ENCODE measurements at regions not wholly inside any gene's neighbourhood (a gene's known extent, or its start where the extent isn't known, plus 50 kb on each side); places are given as distances from the start of the nearest gene placed in this dataset.

DNA sequence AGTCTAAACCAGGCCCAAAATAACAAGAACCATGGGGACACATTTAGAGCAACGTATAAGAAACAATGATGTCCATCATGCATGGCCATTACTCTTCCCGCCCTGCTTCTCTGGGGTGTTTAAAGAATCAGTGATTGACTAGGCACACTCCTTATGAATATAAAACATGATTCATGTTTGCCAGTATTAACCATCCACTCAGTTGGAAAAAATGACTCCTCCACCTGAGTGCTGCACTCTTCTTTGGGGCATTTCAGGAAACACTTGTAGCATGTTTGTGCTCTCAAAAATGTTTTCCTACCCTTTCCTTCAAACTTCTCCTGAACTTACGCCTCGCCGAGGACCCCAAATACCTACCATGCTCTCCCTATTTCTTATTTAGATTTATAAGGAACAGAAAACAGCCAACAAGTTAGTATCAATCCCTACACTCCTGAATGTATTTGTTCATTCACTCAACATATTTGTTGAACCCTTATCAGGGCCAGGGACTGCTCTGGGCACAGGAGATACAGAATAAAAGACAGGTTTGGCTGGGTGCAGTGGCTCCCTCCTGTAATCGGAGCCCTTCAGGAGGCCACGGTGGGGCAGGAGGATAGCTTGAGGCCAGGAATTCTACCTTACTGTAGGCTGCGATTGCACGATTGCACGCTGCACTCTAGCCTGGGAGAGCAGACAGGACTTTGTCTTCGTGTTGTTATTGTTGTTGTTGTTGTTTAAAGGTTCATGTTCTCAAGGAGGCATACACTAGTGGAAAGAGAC lies 137.0 kb downstream of the TMCO5A start:
- Histone ChIP-seq H3K27ac (ENCODE audit: low read depth in 1 of 2, low read length in 2 of 2) (peak overlapping the region in 1 of 2 donors; percentile 86), H3K9me3 (replicated peaks in 1 of 2; ENCODE audit: control insufficient read depth in 1 of 2, insufficient read depth in 1 of 2, low read length in 2 of 2) (no peaks in the 10 kb centered on the region), H3K27me3 (ENCODE audit: control insufficient read depth in 2 of 2, insufficient read depth in 2 of 2, low read length in 2 of 2) (peaks cover 3 to 21% of the 10 kb centered on the region in 2 donors), H3K79me2 (ENCODE audit: insufficient read depth, low read length) (no peaks in the 10 kb centered on the region), H3K4me1 (ENCODE audit: control insufficient read depth in 1 of 2, insufficient read depth in 2 of 2, low read length in 2 of 2) (peaks cover 55 to 64% of the 10 kb centered on the region in 2 donors), H4K20me1 (ENCODE audit: insufficient read depth, low read length) (no peaks in the 10 kb centered on the region), H3K36me3 (replicated peaks in 1 of 2; ENCODE audit: control insufficient read depth in 1 of 2, insufficient read depth in 2 of 2, low read length in 2 of 2) (no peaks in the 10 kb centered on the region), H3K9ac (ENCODE audit: insufficient read depth, low read length, poor library complexity, severe bottlenecking) (no peak overlapping the region), H3K4me2 (replicated peaks; ENCODE audit: extremely low read depth, low read length, poor library complexity, severe bottlenecking) (peak overlapping the region; percentile 91), H2AFZ (ENCODE audit: insufficient read depth, low read depth, low read length, poor library complexity, severe bottlenecking) (no peak overlapping the region), H3K4me3 (replicated peaks in 1 of 3; ENCODE audit: low read depth in 2 of 3, low read length in 3 of 3) (peak overlapping the region in 1 of 3 experiments; percentile 78)
- H3K27me3 Mint-ChIP-seq (ENCODE audit: low read depth in 3 of 3): peaks cover 17 to 21% (median 20%) of the 10 kb centered on the region in 3 donors
- peak overlapping the region; percentile 4 to 46 for H3K4me3 Mint-ChIP-seq
- DNase-seq: no peak
- TF ChIP-seq, protein P1, sequence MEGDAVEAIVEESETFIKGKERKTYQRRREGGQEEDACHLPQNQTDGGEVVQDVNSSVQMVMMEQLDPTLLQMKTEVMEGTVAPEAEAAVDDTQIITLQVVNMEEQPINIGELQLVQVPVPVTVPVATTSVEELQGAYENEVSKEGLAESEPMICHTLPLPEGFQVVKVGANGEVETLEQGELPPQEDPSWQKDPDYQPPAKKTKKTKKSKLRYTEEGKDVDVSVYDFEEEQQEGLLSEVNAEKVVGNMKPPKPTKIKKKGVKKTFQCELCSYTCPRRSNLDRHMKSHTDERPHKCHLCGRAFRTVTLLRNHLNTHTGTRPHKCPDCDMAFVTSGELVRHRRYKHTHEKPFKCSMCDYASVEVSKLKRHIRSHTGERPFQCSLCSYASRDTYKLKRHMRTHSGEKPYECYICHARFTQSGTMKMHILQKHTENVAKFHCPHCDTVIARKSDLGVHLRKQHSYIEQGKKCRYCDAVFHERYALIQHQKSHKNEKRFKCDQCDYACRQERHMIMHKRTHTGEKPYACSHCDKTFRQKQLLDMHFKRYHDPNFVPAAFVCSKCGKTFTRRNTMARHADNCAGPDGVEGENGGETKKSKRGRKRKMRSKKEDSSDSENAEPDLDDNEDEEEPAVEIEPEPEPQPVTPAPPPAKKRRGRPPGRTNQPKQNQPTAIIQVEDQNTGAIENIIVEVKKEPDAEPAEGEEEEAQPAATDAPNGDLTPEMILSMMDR (IDR thresholded peaks at IDR 0.05): no peak
- H3K4me1 Mint-ChIP-seq: peaks cover 69% of the 10 kb centered on the region
- H3K9me3 Mint-ChIP-seq: peaks cover 0 to 4% (median 2%) of the 10 kb centered on the region in 7 donors
- H3K27ac Mint-ChIP-seq: peak overlapping the region in 5 of 7 donors; percentile 67 to 100 (median 91)
- WGBS (ENCODE audit: insufficient coverage): 87% methylated on average over 5 of the region's 11 CpGs
- intact Hi-C loops (cut with micrococcal nuclease): loop anchor here (5.0 to 10.0 kb wide), 3 partner anchors 57 to 181 kb away; partner anchors contain the start of gene SPRED1 (in 1 of the 2)
- H3K36me3 Mint-ChIP-seq: peaks cover 4 to 8% of the 10 kb centered on the region in 2 donors

DNA sequence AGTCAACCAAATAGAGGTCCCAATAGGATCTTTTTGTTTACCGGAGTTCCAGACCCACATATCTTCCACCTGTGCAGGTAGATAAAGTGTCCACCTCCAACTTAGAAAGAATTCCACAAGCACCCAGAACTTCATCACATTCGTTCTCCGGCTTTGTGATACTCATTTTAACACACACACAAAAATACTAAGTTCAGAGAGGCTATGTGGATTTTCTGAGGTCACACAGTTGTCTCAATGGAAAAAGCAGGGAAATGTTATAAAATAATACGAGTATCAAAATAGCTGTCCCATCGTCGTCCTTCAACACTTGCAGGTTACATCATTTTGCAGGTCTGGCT lies 137.5 kb downstream of the TMCO5A start:
- DNase-seq: no peak
- Mint-ChIP-seq H3K36me3 (peaks cover 4 to 8% of the 10 kb centered on the region in 2 donors), H3K4me1 (peaks cover 66% of the 10 kb centered on the region), H3K27ac (peak overlapping the region; percentile 86 to 100 (median 93)), H3K27me3 (ENCODE audit: low read depth in 3 of 3) (peaks cover 17 to 23% (median 21%) of the 10 kb centered on the region in 3 donors), H3K9me3 (peaks cover 0 to 4% (median 2%) of the 10 kb centered on the region in 7 donors), H3K4me3 (peak overlapping the region; percentile 76 to 92)
- intact Hi-C loops (cut with micrococcal nuclease): loop anchor here (2.0 to 10.0 kb wide), 4 partner anchors 15 to 180 kb away; partner anchors contain the start of gene SPRED1 (in 1 of the 2)
- Histone ChIP-seq H3K27ac (ENCODE audit: low read depth in 1 of 2, low read length in 2 of 2) (peak overlapping the region in 1 of 2 donors; percentile 86), H3K9ac (ENCODE audit: insufficient read depth, low read length, poor library complexity, severe bottlenecking) (no peak overlapping the region), H3K4me2 (replicated peaks; ENCODE audit: extremely low read depth, low read length, poor library complexity, severe bottlenecking) (peak overlapping the region; percentile 91), H2AFZ (ENCODE audit: insufficient read depth, low read depth, low read length, poor library complexity, severe bottlenecking) (peak overlapping the region; percentile 96), H3K4me3 (replicated peaks in 1 of 3; ENCODE audit: low read depth in 2 of 3, low read length in 3 of 3) (peak overlapping the region in 1 of 3 experiments; percentile 78), H3K79me2 (ENCODE audit: insufficient read depth, low read length) (no peaks in the 10 kb centered on the region), H4K20me1 (ENCODE audit: insufficient read depth, low read length) (no peaks in the 10 kb centered on the region), H3K27me3 (ENCODE audit: control insufficient read depth in 2 of 2, insufficient read depth in 2 of 2, low read length in 2 of 2) (peaks cover 3 to 21% of the 10 kb centered on the region in 2 donors), H3K9me3 (replicated peaks in 1 of 2; ENCODE audit: control insufficient read depth in 1 of 2, insufficient read depth in 1 of 2, low read length in 2 of 2) (no peaks in the 10 kb centered on the region), H3K4me1 (ENCODE audit: control insufficient read depth in 1 of 2, insufficient read depth in 2 of 2, low read length in 2 of 2) (peaks cover 52 to 61% of the 10 kb centered on the region in 2 donors), H3K36me3 (replicated peaks in 1 of 2; ENCODE audit: control insufficient read depth in 1 of 2, insufficient read depth in 2 of 2, low read length in 2 of 2) (no peaks in the 10 kb centered on the region)
- WGBS (ENCODE audit: insufficient coverage): no CpG with 5 or more reads among the region's 6 CpGs
- TF ChIP-seq, protein P1 (IDR thresholded peaks at IDR 0.05): no peak

Measured in CD14-positive monocyte (primary cell).